ENCODE measurements at regions not wholly inside any gene's neighbourhood (a gene's known extent, or its start where the extent isn't known, plus 50 kb on each side); places are given as distances from the start of the nearest gene placed in this dataset.

DNA sequence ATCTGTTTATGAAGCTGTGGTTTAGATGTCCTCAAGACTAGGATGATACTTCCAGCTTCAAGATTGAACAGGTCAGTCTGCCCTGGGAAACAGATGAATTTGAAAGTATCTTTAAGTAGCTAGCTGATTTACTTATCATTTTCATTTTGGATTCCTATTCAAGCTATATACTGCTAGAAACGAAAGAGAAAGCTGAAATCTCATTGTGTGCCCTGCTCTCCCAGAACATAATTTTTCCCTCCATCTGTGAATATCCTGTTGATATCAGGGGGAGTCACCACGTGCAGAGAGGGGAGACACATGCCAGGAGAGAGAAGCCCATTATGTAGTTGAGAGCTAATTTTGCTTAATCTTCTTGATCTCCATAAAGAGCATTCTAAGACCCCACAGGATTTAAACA is 439.1 kb downstream of the NR2F1-AS1 start:
- TF ChIP-seq, protein P1, sequence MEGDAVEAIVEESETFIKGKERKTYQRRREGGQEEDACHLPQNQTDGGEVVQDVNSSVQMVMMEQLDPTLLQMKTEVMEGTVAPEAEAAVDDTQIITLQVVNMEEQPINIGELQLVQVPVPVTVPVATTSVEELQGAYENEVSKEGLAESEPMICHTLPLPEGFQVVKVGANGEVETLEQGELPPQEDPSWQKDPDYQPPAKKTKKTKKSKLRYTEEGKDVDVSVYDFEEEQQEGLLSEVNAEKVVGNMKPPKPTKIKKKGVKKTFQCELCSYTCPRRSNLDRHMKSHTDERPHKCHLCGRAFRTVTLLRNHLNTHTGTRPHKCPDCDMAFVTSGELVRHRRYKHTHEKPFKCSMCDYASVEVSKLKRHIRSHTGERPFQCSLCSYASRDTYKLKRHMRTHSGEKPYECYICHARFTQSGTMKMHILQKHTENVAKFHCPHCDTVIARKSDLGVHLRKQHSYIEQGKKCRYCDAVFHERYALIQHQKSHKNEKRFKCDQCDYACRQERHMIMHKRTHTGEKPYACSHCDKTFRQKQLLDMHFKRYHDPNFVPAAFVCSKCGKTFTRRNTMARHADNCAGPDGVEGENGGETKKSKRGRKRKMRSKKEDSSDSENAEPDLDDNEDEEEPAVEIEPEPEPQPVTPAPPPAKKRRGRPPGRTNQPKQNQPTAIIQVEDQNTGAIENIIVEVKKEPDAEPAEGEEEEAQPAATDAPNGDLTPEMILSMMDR (IDR thresholded peaks at IDR 0.05), result no peak
- TF ChIP-seq TCF7L2 (IDR thresholded peaks at IDR 0.05; ENCODE audit: low read depth, low read length) (no peak), SIN3A (IDR thresholded peaks at IDR 0.05; ENCODE audit: borderline replicate concordance, insufficient read depth, low read depth, low read length) (no peak), POLR2AphosphoS5 (IDR thresholded peaks at IDR 0.05; ENCODE audit: low read depth, low read length) (no peak)
